ENCODE measurements at regions not wholly inside any gene's neighbourhood (a gene's known extent, or its start where the extent isn't known, plus 50 kb on each side); places are given as distances from the start of the nearest gene placed in this dataset.

DNA sequence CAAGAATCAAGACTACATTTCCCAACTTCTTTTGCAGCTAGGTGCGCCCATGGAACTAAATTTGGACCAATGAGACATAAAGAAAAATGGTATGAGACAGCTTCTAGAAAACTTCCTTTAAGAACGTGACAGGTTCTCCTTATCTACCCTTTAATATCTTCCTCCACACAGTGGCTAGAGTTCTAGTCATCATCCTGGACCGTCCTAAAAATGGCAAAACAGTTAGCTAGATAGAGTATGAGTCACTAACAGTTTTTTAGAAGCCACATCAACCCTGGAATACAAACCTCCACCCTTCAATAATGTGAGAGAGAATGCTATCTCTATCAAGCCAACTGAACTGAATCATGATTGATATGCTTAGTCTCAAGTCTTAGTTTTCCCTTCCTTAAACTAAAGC, 267.9 kb upstream of the SLC7A11 start:
- no peak for TF ChIP-seq GATA1 (IDR thresholded peaks at IDR 0.05; ENCODE audit: low read depth, low read length)
- TF ChIP-seq POLR2A (IDR thresholded peaks at IDR 0.05; ENCODE audit: low read length): no peak
- DNase-seq: peak in 1 of 2 experiments; percentile 3

DNA sequence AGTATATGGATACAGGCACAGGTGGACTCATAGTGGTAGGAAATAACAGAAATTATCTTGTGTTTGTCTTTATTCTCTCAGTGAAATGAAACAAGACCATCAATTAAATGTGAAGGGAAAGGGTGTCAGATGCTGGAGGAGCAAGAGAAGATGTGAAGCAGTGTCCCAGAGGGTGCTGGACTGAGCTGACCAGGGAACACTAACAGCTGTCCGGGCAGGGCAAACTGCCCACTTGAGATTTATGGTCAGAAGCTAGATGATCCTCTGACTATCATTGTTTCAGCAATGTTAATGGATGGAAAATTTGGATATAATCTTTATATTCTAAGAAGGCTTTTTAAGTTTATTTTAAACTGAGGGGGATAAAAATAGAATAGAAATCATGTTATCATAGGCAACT, 267.2 kb upstream of the SLC7A11 start:
- TF ChIP-seq POLR2A (IDR thresholded peaks at IDR 0.05; ENCODE audit: low read length): no peak
- DNase-seq: no peak

DNA sequence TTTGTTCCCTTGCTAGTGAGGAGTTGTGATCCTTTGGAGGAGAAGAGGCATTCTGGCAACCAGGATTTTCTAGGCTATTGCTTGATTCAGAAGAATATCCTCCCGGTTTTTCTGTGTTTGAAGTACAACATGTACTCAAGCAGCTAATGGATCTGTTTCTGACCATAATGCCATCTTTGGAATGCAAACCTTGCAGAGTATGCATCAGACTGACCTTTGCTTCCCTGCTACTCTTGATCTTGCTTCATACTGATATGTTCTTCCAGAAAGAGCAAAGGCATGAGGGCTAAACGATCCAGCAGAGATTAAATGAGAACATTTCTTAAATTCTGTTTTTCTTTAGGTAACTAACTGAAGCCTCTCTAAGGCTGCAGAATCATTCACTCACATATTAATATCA, 265.4 kb upstream of the SLC7A11 start:
- TF ChIP-seq POLR2A (IDR thresholded peaks at IDR 0.05; ENCODE audit: low read length) (no peak), GATA1 (IDR thresholded peaks at IDR 0.05; ENCODE audit: low read depth, low read length) (no peak)
- DNase-seq: no peak

DNA sequence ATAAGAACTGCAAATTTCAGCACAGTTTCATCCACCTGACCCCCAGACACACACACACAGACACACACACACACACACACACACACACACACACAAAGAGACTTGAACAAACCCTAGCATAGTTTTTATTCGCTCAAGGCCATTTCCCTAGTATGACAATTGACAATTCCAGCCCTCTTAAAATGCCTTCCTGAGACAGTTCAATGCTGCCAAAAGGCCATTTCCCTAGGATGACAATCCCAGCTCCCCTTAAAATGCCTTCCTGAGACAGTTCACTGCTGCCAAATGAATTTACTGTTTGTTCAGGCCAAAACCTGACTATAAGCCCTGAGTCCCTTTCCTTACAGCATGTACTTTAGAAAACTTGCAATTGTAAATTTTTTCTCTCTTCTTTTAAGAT, 259.5 kb upstream of the SLC7A11 start:
- TF ChIP-seq GATA1 (IDR thresholded peaks at IDR 0.05; ENCODE audit: low read depth, low read length): no peak
- DNase-seq: no peak

DNA sequence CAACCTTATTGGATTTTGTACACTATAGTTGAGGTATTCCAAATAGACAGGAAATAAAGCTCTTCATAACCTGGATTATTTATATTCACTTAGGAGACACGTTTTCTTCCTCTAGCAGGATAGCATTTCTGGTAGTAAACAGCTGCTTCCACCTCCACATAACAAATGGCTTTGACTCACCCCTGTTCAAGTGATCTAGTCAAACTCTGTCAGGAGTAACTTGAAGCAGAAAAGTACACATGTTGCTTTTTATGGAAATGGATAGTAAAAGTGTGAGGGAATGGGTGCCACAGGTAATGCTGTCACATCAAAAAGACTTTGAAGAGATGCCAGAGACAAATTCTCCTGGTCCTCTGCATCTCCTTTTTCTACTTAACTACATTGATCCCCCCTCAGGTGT, 258.7 kb upstream of the SLC7A11 start:
- TF ChIP-seq GATA1 (IDR thresholded peaks at IDR 0.05; ENCODE audit: low read depth, low read length): no peak
- TF ChIP-seq POLR2A (IDR thresholded peaks at IDR 0.05; ENCODE audit: low read length): no peak
- no peak for DNase-seq

DNA sequence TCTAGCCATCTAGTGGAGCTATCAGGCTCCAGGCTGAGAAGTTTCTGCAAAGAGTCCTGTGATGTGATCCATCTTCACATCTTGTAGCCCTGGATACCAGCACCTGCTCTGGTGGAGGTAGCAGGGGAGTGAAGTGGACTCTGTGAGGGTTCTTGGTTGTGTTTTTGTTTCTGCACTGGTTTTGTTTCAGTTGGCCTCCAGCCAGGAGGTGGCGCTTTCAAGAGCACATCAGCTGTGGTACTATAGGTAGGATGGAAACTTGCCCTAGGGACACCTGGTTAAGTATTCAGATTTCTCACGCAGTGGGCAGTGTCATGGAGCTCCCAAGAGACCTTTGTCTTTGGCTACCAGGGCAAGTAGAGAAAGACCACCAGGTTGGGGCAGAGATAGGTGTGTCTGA, 257.5 kb upstream of the SLC7A11 start:
- TF ChIP-seq GATA1 (IDR thresholded peaks at IDR 0.05; ENCODE audit: low read depth, low read length) (no peak), POLR2A (IDR thresholded peaks at IDR 0.05; ENCODE audit: low read length) (no peak)
- no peak for DNase-seq

DNA sequence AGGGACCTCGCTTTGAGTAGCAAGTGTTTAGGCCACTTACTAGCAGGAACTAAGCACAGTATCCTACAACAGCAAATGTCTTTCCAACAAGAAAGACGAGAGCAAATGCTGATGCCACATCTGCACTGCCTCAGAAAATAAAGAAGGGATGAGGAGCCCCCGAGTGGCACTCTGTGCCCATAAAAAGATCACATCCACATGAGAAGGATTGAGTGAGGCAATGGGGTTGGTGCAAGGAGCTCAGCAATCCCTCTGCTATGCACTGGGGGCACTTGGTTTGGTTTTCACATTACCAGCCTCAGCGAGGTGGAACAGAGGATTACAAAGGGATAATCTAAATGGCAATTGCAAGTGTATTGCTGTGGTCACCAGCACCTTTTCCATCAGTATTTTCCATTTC, 252.8 kb upstream of the SLC7A11 start:
- peak; percentile 8 to 14 for DNase-seq
- TF ChIP-seq POLR2A (IDR thresholded peaks at IDR 0.05; ENCODE audit: low read length) (no peak), GATA1 (IDR thresholded peaks at IDR 0.05; ENCODE audit: low read depth, low read length) (no peak)

DNA sequence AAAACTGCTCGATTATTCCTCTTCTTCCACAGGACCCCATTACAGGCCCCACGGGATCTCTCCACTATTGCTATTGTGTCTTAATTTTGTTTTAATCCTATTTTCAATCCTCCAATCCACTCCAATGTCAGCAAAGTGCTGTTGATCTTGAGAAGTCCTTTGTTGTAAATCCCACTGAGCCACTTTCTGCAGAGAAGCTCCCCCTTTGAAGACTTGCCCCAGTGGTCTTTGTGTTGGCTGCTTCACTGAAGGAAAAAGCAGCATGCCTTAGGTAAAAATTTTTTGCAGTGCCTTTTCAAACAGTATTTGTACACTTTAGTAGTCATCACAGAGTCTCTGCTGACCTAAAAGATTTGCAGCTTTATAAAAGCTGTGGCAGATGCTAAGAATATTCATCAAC, 252.0 kb upstream of the SLC7A11 start:
- no peak for DNase-seq
- TF ChIP-seq GATA1 (IDR thresholded peaks at IDR 0.05; ENCODE audit: low read depth, low read length) (no peak), POLR2A (IDR thresholded peaks at IDR 0.05; ENCODE audit: low read length) (no peak)

DNA sequence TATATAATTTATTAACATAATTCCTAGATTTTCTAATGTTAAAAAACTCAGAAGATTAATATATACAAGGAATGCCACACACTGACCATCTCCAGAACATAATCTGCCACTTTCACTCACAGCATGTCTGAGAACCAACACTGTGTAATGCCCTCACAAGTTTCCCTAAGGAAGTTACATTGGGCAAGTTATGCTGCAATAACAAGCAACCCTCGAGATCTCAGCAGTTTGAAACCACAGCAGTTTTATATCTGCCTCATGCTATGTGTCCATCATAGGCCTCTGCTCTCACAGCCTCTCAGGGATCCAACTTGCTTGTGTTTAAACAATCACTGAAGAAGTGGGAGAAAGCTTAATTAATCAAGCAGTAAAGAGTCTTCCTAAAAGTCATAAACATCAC, 250.0 kb upstream of the SLC7A11 start:
- TF ChIP-seq GATA1 (IDR thresholded peaks at IDR 0.05; ENCODE audit: low read depth, low read length) (no peak), POLR2A (IDR thresholded peaks at IDR 0.05; ENCODE audit: low read length) (no peak)

DNA sequence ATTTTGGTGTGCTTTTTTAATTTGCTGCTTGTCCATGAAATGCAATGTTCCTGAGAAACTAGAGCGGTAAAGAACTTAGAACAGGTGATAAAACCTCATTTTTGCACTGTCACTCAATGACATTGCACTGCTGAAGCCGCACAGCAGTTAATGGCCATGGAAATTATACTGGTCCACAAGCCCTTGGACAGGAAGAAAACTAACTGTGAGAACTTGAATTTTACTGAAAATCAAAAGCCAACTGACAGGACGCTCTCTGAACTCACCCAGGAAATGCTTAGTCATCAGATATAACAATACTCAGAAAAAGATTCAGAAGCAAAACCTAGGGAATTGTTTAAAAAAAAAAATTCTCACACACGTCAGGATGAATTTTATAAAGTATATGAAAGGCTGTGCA, 246.4 kb upstream of the SLC7A11 start:
- TF ChIP-seq GATA1 (IDR thresholded peaks at IDR 0.05; ENCODE audit: low read depth, low read length) (no peak), POLR2A (IDR thresholded peaks at IDR 0.05; ENCODE audit: low read length) (no peak)
- peak in 1 of 2 experiments; percentile 16 for DNase-seq

More for the DNA sequence above, 250.0 kb upstream of the SLC7A11 start:
- DNase-seq: no peak

DNA sequence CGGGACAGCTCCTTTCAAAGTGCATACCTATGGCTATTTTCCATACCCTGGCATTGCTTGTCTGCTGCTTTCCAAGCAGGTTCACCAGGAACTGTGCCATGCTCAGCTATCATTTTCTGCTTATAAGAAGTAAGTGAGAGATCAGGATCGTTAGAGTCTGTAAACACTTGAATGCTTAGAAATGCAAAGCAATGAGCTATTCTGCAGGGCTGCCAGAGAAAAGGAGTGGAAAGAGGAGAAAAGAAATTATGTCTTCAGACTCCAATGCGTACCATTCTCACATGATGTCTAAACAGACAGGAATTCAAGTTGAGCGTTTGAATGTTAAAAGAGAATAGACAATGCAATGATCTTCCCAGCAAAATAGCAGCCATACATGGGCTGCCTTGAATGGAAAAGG, 245.5 kb upstream of the SLC7A11 start:
- DNase-seq: no peak

DNA sequence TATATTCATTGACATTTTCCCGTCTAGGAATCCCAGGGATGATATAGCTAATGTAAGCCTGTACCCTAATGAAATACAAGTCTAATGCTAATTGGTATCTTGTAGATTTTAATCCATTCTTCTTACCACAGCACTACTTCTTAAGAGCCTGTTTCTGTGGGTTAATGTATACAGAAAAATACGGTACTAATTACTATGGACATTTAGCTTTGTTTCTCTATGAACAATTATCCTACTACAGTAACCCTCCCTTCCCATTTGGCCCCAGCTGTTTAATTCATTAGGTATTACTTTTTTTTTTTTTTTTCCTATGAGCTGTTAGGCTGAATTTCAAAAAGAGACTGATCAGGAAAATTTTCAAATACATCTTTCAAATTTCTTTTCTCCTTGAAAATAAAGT, 245.1 kb upstream of the SLC7A11 start:
- TF ChIP-seq GATA1 (IDR thresholded peaks at IDR 0.05; ENCODE audit: low read depth, low read length) (no peak), POLR2A (IDR thresholded peaks at IDR 0.05; ENCODE audit: low read length) (no peak)
- DNase-seq: no peak

More for the DNA sequence above, 245.5 kb upstream of the SLC7A11 start:
- no peak for TF ChIP-seq GATA1 (IDR thresholded peaks at IDR 0.05; ENCODE audit: low read depth, low read length)
- no peak for TF ChIP-seq POLR2A (IDR thresholded peaks at IDR 0.05; ENCODE audit: low read length)

DNA sequence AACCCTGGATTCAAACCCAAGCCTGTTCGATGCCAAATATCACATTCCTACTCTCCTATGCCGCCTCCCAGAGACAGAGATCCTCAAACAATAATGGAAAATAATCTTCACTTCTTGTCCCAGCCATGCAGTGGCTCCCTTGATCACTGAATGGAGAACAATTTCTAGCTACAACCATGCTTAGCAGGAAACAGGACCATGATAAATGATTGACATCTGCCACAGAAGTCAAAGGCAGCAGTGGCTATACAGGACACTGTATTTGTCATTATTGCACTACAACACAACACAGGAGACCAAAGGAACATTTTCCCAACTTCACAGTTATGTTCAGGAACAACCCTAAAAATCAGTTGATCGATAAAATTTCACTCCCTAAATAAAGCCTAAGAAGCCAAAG, 243.3 kb upstream of the SLC7A11 start:
- DNase-seq: no peak
- TF ChIP-seq GATA1 (IDR thresholded peaks at IDR 0.05; ENCODE audit: low read depth, low read length): no peak

DNA sequence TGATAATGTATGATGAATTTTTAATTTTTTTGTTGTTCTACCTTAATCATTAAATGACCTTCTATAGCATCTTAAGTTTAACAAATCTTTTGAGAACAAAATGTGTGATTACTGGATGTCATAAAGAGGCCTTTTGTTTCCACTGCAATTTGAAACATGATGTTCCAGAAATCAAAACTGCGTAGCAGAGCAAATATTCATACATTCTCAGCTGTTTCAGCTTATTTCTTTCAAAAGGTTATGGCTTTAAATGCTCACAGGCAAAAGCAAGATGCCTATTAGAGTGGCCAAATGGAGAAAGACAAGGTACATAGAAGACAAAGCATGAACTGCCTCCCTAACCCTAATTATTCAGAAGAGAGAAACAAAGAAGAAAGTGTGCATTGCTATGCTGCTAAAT, 233.0 kb upstream of the SLC7A11 start:
- TF ChIP-seq GATA1 (IDR thresholded peaks at IDR 0.05; ENCODE audit: low read depth, low read length) (no peak), POLR2A (IDR thresholded peaks at IDR 0.05; ENCODE audit: low read length) (no peak)

DNA sequence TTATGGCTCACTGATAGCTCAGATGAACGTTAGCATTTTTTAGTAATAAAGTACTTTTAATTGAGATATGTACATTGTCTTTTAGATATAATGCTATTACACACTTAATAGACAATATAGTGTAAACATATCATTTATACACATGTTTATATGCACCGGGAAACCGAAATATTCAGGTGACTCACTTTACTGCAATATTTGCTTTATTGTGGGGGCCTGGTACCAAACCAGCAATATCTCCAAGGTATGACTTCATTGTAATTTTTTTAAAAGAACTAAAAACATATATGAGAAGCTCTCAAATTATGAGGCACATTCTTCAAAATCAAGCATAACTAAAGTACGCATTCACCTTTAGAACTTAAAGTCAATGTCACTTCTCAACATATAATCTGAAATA, 231.2 kb upstream of the SLC7A11 start:
- no peak for DNase-seq
- TF ChIP-seq POLR2A (IDR thresholded peaks at IDR 0.05; ENCODE audit: low read length) (no peak), GATA1 (IDR thresholded peaks at IDR 0.05; ENCODE audit: low read depth, low read length) (no peak)

More for the DNA sequence above, 233.0 kb upstream of the SLC7A11 start:
- no peak for DNase-seq
